ENCODE measurements at regions not wholly inside any gene's neighbourhood (a gene's known extent, or its start where the extent isn't known, plus 50 kb on each side); places are given as distances from the start of the nearest gene placed in this dataset.

- H3K4me1 ChIP-seq (ENCODE audit: low read depth) = no peaks in the 10 kb centered on the region
- no peak for TF ChIP-seq CTCF (IDR thresholded peaks at IDR 0.05; ENCODE audit: low read depth, low read length)
- H3K9me3 ChIP-seq (ENCODE audit: low read depth) = no peaks in the 10 kb centered on the region
- H3K27me3 ChIP-seq = no peaks in the 10 kb centered on the region
- H3K36me3 ChIP-seq = no peaks in the 10 kb centered on the region
- H3K4me3 ChIP-seq = no peak overlapping the region
- no peak overlapping the region for H3K27ac ChIP-seq
- DNase-seq (ENCODE audit: low read depth in 1 of 2, low spot score in 1 of 2) = no peak
Observed at GRCh38 chr9:13642646-13643045, 363.2 kb upstream of the MPDZ start.

- Histone ChIP-seq H3K27ac (no peak overlapping the region), H3K4me3 (no peak overlapping the region), H3K27me3 (no peaks in the 10 kb centered on the region), H3K4me1 (ENCODE audit: low read depth) (no peaks in the 10 kb centered on the region), H3K9me3 (ENCODE audit: low read depth) (no peaks in the 10 kb centered on the region), H3K36me3 (no peaks in the 10 kb centered on the region)
- no peak for TF ChIP-seq CTCF (IDR thresholded peaks at IDR 0.05; ENCODE audit: low read depth, low read length)
- DNase-seq (ENCODE audit: low read depth in 1 of 2, low spot score in 1 of 2) = no peak
Observed at GRCh38 chr9:13629067-13629466, 349.6 kb upstream of the MPDZ start.

- DNase-seq (ENCODE audit: low read depth in 1 of 2, low spot score in 1 of 2) = no peak
- Histone ChIP-seq H3K9me3 (ENCODE audit: low read depth) (no peaks in the 10 kb centered on the region), H3K27me3 (no peaks in the 10 kb centered on the region), H3K27ac (no peak overlapping the region), H3K36me3 (no peaks in the 10 kb centered on the region), H3K4me3 (no peak overlapping the region), H3K4me1 (ENCODE audit: low read depth) (no peaks in the 10 kb centered on the region)
- no peak for TF ChIP-seq CTCF (IDR thresholded peaks at IDR 0.05; ENCODE audit: low read depth, low read length)
Observed at GRCh38 chr9:13628526-13628925, 349.0 kb upstream of the MPDZ start.

GRCh38 chr9:13627502-13627901, 348.0 kb upstream of the MPDZ start:
- Histone ChIP-seq H3K4me1 (ENCODE audit: low read depth) (no peaks in the 10 kb centered on the region), H3K4me3 (no peak overlapping the region), H3K27me3 (no peaks in the 10 kb centered on the region), H3K36me3 (no peaks in the 10 kb centered on the region), H3K9me3 (ENCODE audit: low read depth) (no peaks in the 10 kb centered on the region), H3K27ac (no peak overlapping the region)
- no peak for TF ChIP-seq CTCF (IDR thresholded peaks at IDR 0.05; ENCODE audit: low read depth, low read length)
- DNase-seq (ENCODE audit: low read depth in 1 of 2, low spot score in 1 of 2) = no peak

GRCh38 chr9:13627071-13627470, 347.6 kb upstream of the MPDZ start:
- no peak for DNase-seq (ENCODE audit: low read depth in 1 of 2, low spot score in 1 of 2)
- no peaks in the 10 kb centered on the region for H3K36me3 ChIP-seq
- TF ChIP-seq CTCF (IDR thresholded peaks at IDR 0.05; ENCODE audit: low read depth, low read length) = no peak
- H3K27me3 ChIP-seq = no peaks in the 10 kb centered on the region
- H3K4me1 ChIP-seq (ENCODE audit: low read depth) = no peaks in the 10 kb centered on the region
- no peaks in the 10 kb centered on the region for H3K9me3 ChIP-seq (ENCODE audit: low read depth)
- H3K4me3 ChIP-seq = no peak overlapping the region
- no peak overlapping the region for H3K27ac ChIP-seq

GRCh38 chr9:13626601-13627000, 347.1 kb upstream of the MPDZ start:
- H3K9me3 ChIP-seq (ENCODE audit: low read depth) = no peaks in the 10 kb centered on the region
- DNase-seq (ENCODE audit: low read depth in 1 of 2, low spot score in 1 of 2) = no peak
- no peaks in the 10 kb centered on the region for H3K36me3 ChIP-seq
- H3K27ac ChIP-seq = no peak overlapping the region
- H3K27me3 ChIP-seq = no peaks in the 10 kb centered on the region
- H3K4me3 ChIP-seq = no peak overlapping the region
- H3K4me1 ChIP-seq (ENCODE audit: low read depth) = no peaks in the 10 kb centered on the region
- no peak for TF ChIP-seq CTCF (IDR thresholded peaks at IDR 0.05; ENCODE audit: low read depth, low read length)
